ENCODE measurements at regions not wholly inside any gene's neighbourhood (a gene's known extent, or its start where the extent isn't known, plus 50 kb on each side); places are given as distances from the start of the nearest gene placed in this dataset.
A peak's percentile ranks its signal among the peaks of the same experiment; 100 is the strongest.

DNA sequence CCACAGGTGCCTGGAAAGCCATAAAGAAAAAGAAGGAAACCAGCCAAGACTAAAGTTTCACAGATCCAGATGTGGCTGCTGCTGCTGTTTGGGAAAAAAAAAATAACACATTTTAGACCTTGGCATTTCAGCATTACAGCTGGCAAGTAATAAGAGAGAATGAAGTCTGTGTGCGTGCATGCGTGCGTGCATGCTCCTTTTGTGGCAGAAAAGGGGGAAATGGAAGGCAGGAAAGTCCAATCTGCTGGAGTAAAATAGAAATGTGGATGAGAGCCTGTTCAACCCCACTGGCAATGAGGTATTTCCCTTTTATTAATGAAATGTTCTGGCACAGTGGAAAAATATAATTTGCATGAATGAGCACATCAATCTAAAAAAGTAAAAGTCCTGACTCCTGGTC lies 137.0 kb upstream of the SEMA3A start:
- Histone ChIP-seq H3K9ac (ENCODE audit: low read length) (no peak overlapping the region), H3K4me2 (ENCODE audit: low read length) (no peak overlapping the region), H4K20me1 (ENCODE audit: low read length) (no peaks in the 10 kb centered on the region), H3K27me3 (ENCODE audit: low read length) (no peaks in the 10 kb centered on the region), H3K9me3 (ENCODE audit: low read length) (no peaks in the 10 kb centered on the region), H3K36me3 (ENCODE audit: low read depth, low read length) (no peaks in the 10 kb centered on the region), H3K4me1 (ENCODE audit: insufficient read depth, low read length) (peaks cover 19% of the 10 kb centered on the region), H3K79me2 (ENCODE audit: low read length) (no peaks in the 10 kb centered on the region), H2AFZ (ENCODE audit: low read length) (no peak overlapping the region), H3K4me3 (ENCODE audit: low read length) (no peak overlapping the region), H3K9me2 (replicated peaks; ENCODE audit: low read length) (no peaks in the 10 kb centered on the region), H3F3A (ENCODE audit: low read length, unreplicated experiment) (no peaks in the 10 kb centered on the region), H3K27ac (ENCODE audit: low read length) (no peak overlapping the region)
- no TSS peak for BruUV-seq (replicated peaks)
- ATAC-seq: no peak
- intact Hi-C loops (cut with micrococcal nuclease): no loop called here
- no peak for DNase-seq
- ChIA-PET POLR2A (ENCODE audit: unreplicated experiment) (no interaction called here), CTCF (no interaction called here)
- TF ChIP-seq, protein P1, sequence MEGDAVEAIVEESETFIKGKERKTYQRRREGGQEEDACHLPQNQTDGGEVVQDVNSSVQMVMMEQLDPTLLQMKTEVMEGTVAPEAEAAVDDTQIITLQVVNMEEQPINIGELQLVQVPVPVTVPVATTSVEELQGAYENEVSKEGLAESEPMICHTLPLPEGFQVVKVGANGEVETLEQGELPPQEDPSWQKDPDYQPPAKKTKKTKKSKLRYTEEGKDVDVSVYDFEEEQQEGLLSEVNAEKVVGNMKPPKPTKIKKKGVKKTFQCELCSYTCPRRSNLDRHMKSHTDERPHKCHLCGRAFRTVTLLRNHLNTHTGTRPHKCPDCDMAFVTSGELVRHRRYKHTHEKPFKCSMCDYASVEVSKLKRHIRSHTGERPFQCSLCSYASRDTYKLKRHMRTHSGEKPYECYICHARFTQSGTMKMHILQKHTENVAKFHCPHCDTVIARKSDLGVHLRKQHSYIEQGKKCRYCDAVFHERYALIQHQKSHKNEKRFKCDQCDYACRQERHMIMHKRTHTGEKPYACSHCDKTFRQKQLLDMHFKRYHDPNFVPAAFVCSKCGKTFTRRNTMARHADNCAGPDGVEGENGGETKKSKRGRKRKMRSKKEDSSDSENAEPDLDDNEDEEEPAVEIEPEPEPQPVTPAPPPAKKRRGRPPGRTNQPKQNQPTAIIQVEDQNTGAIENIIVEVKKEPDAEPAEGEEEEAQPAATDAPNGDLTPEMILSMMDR (conservative IDR thresholded peaks at IDR 0.05; ENCODE audit: low read depth, low read length): no peak
- TF ChIP-seq EZH2 (IDR thresholded peaks at IDR 0.05; ENCODE audit: low read length, unreplicated experiment) (no peak), EZH2phosphoT487 (IDR thresholded peaks at IDR 0.05; ENCODE audit: borderline replicate concordance, low read length) (no peak)

DNA sequence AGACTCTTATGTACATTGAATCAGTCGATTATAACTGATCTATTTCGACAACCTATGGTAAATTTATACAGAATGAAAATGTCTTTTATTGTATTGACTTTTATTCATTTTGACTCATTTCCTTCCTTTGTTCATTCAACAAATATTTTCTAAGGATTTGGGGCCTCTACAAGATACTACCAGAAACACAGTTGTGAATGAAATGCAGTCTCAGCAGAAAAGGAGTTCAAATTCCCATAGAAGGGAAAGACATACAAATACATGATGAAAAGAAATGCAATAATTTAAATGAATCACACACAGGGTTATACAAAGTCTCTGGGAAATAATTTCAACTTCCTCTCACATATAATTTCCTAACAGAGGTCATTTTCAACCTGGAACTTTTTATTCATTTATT lies 134.0 kb upstream of the SEMA3A start:
- Histone ChIP-seq H3K27ac (ENCODE audit: low read length) (peak overlapping the region; percentile 71), H3K79me2 (ENCODE audit: low read length) (no peaks in the 10 kb centered on the region), H3K4me1 (ENCODE audit: insufficient read depth, low read length) (peaks cover 16% of the 10 kb centered on the region; the same call in 1 of the 2 replicates), H3K9me3 (ENCODE audit: low read length) (no peaks in the 10 kb centered on the region), H3K9me2 (replicated peaks; ENCODE audit: low read length) (no peaks in the 10 kb centered on the region), H2AFZ (ENCODE audit: low read length) (0 out of 2 replicates have a peak overlapping the region, but pooled peaks have one; percentile 10), H4K20me1 (ENCODE audit: low read length) (no peaks in the 10 kb centered on the region), H3K9ac (ENCODE audit: low read length) (0 out of 2 replicates have a peak overlapping the region, but pooled peaks have one; percentile 41), H3K4me2 (ENCODE audit: low read length) (peak overlapping the region; percentile 52), H3K27me3 (ENCODE audit: low read length) (no peaks in the 10 kb centered on the region), H3K4me3 (ENCODE audit: low read length) (peak overlapping the region; percentile 6; the same call in 1 of the 2 replicates), H3K36me3 (ENCODE audit: low read depth, low read length) (no peaks in the 10 kb centered on the region), H3F3A (ENCODE audit: low read length, unreplicated experiment) (no peaks in the 10 kb centered on the region)
- TF ChIP-seq, protein P1 (conservative IDR thresholded peaks at IDR 0.05; ENCODE audit: low read depth, low read length): no peak
- TF ChIP-seq EZH2phosphoT487 (IDR thresholded peaks at IDR 0.05; ENCODE audit: borderline replicate concordance, low read length): no peak
- TF ChIP-seq EZH2 (IDR thresholded peaks at IDR 0.05; ENCODE audit: low read length, unreplicated experiment): no peak
- BruUV-seq (replicated peaks): no TSS peak
- intact Hi-C loops (cut with micrococcal nuclease): loop anchor here (2.0 to 5.0 kb wide), 2 partner anchors 46 to 78 kb away; no protein-coding TSS in a partner anchor
- POLR2A ChIA-PET (ENCODE audit: unreplicated experiment): no interaction called here
- ATAC-seq (peak; percentile 88), DNase-seq (peak; percentile 61)
- CTCF ChIA-PET: no interaction called here

DNA sequence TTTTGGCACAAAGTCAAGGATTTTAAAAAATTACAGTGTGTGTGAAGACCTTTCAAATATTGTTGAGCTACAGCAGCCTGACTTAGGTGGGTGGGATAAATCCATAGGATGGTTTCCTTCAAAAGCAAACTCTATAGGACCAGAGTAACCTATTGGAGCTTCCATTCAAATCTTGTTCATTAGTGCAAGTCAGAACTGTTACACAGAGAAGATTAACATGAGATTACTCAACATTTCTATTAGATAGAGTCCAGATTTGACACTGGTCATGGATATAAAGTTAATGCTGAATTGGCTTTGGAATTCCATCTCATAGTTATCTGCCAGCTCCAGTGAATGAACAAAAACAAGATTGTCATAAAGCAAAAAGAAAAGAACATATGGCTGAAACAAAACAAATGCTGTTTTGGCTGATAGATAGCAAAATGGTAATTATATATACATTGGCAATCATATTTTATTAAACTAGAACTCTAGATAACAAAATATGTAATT lies 129.6 kb upstream of the SEMA3A start:
- H3K36me3 ChIP-seq (ENCODE audit: low read depth, low read length): no peaks in the 10 kb centered on the region
- no peak overlapping the region for H3K27ac ChIP-seq (ENCODE audit: low read length)
- intact Hi-C loops (cut with micrococcal nuclease): no loop called here
- H3K4me3 ChIP-seq (ENCODE audit: low read length): no peak overlapping the region
- no peaks in the 10 kb centered on the region for H3K79me2 ChIP-seq (ENCODE audit: low read length)
- no peaks in the 10 kb centered on the region for H3K9me3 ChIP-seq (ENCODE audit: low read length)
- POLR2A ChIA-PET (ENCODE audit: unreplicated experiment): no interaction called here
- no peaks in the 10 kb centered on the region for H4K20me1 ChIP-seq (ENCODE audit: low read length)
- DNase-seq (no peak), ATAC-seq (no peak)
- no peak overlapping the region for H3K4me2 ChIP-seq (ENCODE audit: low read length)
- H3K9ac ChIP-seq (ENCODE audit: low read length): no peak overlapping the region
- CTCF ChIA-PET: no interaction called here
- H3K27me3 ChIP-seq (ENCODE audit: low read length): no peaks in the 10 kb centered on the region
- no TSS peak for BruUV-seq (replicated peaks)
- TF ChIP-seq, protein P1 (conservative IDR thresholded peaks at IDR 0.05; ENCODE audit: low read depth, low read length): no peak
- TF ChIP-seq EZH2 (IDR thresholded peaks at IDR 0.05; ENCODE audit: low read length, unreplicated experiment) (no peak), EZH2phosphoT487 (IDR thresholded peaks at IDR 0.05; ENCODE audit: borderline replicate concordance, low read length) (no peak)
- no peak overlapping the region for H2AFZ ChIP-seq (ENCODE audit: low read length)
- H3K9me2 ChIP-seq (replicated peaks; ENCODE audit: low read length): no peaks in the 10 kb centered on the region
- no peaks in the 10 kb centered on the region for H3F3A ChIP-seq (ENCODE audit: low read length, unreplicated experiment)
- H3K4me1 ChIP-seq (ENCODE audit: insufficient read depth, low read length): peaks cover 16% of the 10 kb centered on the region; the same call in 1 of the 2 replicates

Measured in PC-3 (cell line).